Ovary (tissue), 3 donors: ENCODE measurements at regions not wholly inside any gene's neighbourhood (a gene's known extent, or its start where the extent isn't known, plus 50 kb on each side); places are given as distances from the start of the nearest gene placed in this dataset.

Source experiments
- EP300 ChIP-seq: sonication (generic); formaldehyde crosslinking; IDR thresholded peaks from one replicate; pipeline ENCODE4 v1.6.1; 2017; ENCODE audit warnings: antibody characterized with exemption
- POLR2A ChIP-seq: fragments of 450-650 bp; IDR thresholded peaks from one replicate; pipeline ENCODE4 v1.6.1; 2017; ENCODE audit warnings: antibody characterized with exemption, mild to moderate bottlenecking, moderate library complexity
- TF ChIP-seq, protein P1 (sequence below), 3 donors: fragments of 450-650 bp in 2 of 3; fragments of 200-600 bp in 1 of 3; IDR thresholded peaks; one replicate each; pipeline versions ENCODE4 v1.5.1 to v1.8.0; 2016 to 2022; ENCODE audit warnings: antibody characterized with exemption in 3 of 3, mild to moderate bottlenecking in 1 of 3
- donor health status: DM: no; HTN: no; CAD: no.

DNA sequence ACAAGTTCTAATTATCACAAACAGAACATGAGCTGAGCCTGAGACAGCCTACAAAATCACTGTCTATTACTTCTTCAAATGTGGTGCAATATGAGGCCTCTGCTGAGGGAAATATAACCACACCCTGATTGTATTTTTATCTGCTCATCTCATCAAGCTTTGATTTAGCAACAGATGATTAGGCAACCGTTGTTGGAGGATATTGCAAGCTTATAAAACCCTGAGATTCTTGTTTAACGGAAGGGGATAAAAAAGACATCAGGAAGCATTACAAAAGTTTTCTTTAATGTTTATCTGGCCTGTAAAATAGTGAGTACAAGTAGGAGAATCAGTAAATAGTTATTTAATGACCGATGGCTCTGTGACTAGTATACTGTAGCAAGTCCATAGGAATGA is 108.5 kb downstream of the ZNF330 start:
- TF ChIP-seq, protein P1, sequence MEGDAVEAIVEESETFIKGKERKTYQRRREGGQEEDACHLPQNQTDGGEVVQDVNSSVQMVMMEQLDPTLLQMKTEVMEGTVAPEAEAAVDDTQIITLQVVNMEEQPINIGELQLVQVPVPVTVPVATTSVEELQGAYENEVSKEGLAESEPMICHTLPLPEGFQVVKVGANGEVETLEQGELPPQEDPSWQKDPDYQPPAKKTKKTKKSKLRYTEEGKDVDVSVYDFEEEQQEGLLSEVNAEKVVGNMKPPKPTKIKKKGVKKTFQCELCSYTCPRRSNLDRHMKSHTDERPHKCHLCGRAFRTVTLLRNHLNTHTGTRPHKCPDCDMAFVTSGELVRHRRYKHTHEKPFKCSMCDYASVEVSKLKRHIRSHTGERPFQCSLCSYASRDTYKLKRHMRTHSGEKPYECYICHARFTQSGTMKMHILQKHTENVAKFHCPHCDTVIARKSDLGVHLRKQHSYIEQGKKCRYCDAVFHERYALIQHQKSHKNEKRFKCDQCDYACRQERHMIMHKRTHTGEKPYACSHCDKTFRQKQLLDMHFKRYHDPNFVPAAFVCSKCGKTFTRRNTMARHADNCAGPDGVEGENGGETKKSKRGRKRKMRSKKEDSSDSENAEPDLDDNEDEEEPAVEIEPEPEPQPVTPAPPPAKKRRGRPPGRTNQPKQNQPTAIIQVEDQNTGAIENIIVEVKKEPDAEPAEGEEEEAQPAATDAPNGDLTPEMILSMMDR (IDR thresholded peaks at IDR 0.05): no peak
- TF ChIP-seq POLR2A (no peak), EP300 (no peak)
